ENCODE measurements at regions not wholly inside any gene's neighbourhood (a gene's known extent, or its start where the extent isn't known, plus 50 kb on each side); places are given as distances from the start of the nearest gene placed in this dataset.

DNA sequence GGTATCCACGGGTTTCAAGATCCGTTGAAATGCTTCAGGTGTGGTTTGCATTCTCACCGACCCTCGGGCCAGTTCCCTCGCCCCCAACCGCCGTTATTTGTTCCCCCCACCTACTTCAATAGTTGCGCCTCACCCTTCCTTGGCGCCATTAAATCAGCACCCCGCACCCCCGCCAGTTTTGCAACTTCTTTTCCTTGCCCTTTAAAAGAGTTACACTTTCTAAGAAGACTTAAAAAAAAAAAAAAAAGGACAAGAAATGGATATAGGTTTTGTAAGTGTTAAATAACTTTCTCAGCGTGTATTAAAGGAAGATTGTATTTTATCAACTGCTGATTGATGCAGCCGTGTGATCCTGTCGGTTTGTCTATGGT is 87.2 kb downstream of the NR2F2 start:
- in situ Hi-C loops (cut with MboI; ENCODE audit: low pct_unique_long_range_greater_than_20kb in 2 of 9, low sequenced_read_pairs in 9 of 9, unreplicated experiment in 9 of 9), result no loop called here
- H3K27ac ChIP-seq, result no peak overlapping the region
- ATAC-seq (replicated peaks in 6 of 8), result no peak
- H3K4me3 ChIP-seq, result no peak overlapping the region
- H3K4me1 ChIP-seq (replicated peaks in 1 of 2), result peaks cover 2 to 9% of the 10 kb centered on the region in 2 donors
- WGBS, 10 experiments, result 0 to 25% (median 7%) methylated on average over 1 to 14 of the region's 14 CpGs

DNA sequence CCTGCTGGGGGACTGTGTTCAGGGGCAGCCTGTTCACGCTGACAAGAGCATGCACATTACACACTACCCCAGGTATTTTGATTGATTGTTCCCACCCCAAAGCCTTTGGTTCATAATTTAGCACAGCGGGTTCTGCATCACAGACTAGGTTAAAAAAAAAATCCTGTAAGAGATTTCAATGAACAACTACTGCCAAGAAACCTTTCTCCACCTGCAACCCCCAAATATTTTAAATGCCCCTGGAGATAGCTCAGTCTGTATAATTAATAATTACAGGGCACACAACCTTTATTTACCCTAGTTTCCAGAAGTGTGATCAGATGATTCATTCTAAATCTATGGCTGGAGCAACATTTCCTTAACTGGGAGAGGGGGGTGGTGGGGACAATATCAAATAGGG is 87.6 kb downstream of the NR2F2 start:
- H3K4me3 ChIP-seq, result no peak overlapping the region
- no peak overlapping the region for H3K27ac ChIP-seq
- 13 to 38% (median 22%) methylated on average over 1 to 2 of the region's 2 CpGs; no CpG with 5 or more reads in 3 of the 10 experiments for WGBS, 10 experiments
- no peak for ATAC-seq (replicated peaks in 6 of 8)
- peaks cover 2 to 9% of the 10 kb centered on the region in 2 donors for H3K4me1 ChIP-seq (replicated peaks in 1 of 2)
- in situ Hi-C loops (cut with MboI; ENCODE audit: low pct_unique_long_range_greater_than_20kb in 2 of 9, low sequenced_read_pairs in 9 of 9, unreplicated experiment in 9 of 9), result no loop called here

DNA sequence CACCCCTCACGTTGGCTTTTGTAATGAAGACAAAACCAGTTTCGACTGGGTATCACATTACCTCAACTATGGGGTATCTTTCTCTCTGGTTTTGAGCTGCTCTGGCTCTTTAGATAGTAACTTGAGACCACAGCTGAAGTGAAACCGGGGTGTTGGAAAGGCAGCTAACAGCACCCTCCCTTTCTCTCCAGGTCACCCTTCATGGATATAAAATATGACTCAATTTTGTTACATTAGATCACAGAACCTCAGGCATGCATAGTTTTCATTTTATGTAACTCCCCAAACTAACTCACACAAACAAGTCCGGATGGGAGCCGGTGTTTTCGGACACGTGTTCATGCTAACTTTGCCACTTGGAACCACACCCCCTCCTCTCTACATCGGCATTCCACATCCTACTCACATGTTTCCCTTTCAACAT is 90.7 kb downstream of the NR2F2 start:
- peak in 2 of 8 experiments; percentile 27 to 85 for ATAC-seq (replicated peaks in 6 of 8)
- no peak overlapping the region for H3K4me3 ChIP-seq
- in situ Hi-C loops (cut with MboI; ENCODE audit: low pct_unique_long_range_greater_than_20kb in 2 of 9, low sequenced_read_pairs in 9 of 9, unreplicated experiment in 9 of 9), result no loop called here
- H3K4me1 ChIP-seq (replicated peaks in 1 of 2), result peaks cover 0 to 2% of the 10 kb centered on the region in 2 donors
- no peak overlapping the region for H3K27ac ChIP-seq
- WGBS, 10 experiments, result 3 to 60% (median 20%) methylated on average over 2 to 7 of the region's 8 CpGs; no CpG with 5 or more reads in 1 of the 10 experiments

DNA sequence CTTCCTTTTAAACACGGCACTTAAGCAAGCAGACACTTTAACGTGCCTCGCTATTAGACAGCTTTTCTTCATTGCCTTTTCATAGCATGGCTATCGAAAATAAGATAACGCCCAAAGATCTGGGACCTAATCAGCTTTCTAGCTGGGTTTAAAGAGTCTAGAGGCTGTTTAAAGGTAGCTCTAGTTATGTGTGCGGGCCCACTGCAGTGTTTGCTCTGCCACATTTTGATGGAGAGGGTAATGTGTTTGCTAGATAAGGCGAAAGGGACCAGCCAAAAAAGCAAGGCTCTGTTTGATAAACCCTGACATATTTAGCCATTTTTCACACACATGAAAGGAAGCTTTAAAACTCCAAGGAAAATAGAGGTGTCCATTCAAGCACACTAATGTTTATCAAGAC is 91.6 kb downstream of the NR2F2 start:
- in situ Hi-C loops (cut with MboI; ENCODE audit: low pct_unique_long_range_greater_than_20kb in 2 of 9, low sequenced_read_pairs in 9 of 9, unreplicated experiment in 9 of 9), result no loop called here
- no peak overlapping the region for H3K27ac ChIP-seq

DNA sequence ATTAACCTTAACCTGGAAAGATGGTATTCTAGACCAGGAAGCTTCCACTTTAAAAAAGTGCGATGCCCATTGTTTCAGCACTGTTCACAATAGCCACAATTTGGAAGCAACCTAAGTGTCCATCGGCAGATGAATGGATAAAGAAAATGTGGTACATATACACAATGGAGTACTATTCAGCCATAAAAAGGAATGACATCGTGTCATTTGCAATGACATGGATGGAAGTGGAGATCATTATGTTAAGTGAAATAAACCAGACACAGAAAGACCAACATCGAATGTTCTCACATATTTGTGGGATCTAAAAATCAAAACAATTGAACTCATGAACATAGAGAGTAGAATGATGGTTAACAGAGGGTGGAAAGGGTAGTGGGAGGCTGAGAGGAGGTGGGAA is 94.2 kb downstream of the NR2F2 start:
- in situ Hi-C loops (cut with MboI; ENCODE audit: low pct_unique_long_range_greater_than_20kb in 2 of 9, low sequenced_read_pairs in 9 of 9, unreplicated experiment in 9 of 9), result no loop called here
- Histone ChIP-seq H3K4me1 (replicated peaks in 1 of 2) (no peaks in the 10 kb centered on the region), H3K27ac (no peak overlapping the region), H3K4me3 (no peak overlapping the region)
- 25 to 100% (median 85%) methylated on average over 1 to 4 of the region's 4 CpGs for WGBS, 10 experiments
- no peak for ATAC-seq (replicated peaks in 6 of 8)

More for the DNA sequence above, 91.6 kb downstream of the NR2F2 start:
- no peak overlapping the region for H3K4me3 ChIP-seq
- WGBS, 10 experiments, result 47 to 95% (median 74%) methylated on average over 2 to 7 of the region's 7 CpGs
- no peaks in the 10 kb centered on the region for H3K4me1 ChIP-seq (replicated peaks in 1 of 2)
- no peak for ATAC-seq (replicated peaks in 6 of 8)

DNA sequence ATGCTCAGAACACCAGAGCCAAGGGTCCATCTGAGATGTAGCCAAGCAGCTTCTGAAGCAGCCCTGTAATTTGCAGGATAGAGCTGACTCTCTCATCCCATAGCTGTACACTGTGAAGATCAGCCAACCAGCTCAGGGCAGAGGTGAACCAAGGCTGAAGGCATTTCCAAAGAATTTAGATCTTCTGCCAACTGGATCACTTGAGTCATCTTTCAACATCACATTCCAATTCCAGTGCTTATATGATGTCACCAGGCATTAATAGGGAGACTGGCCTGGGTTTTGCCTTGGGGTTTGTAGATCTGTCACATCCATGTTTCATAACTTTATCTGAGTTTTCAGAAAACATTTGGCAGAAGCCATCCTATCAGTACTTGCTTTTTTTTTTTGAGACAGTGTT is 98.2 kb downstream of the NR2F2 start:
- in situ Hi-C loops (cut with MboI; ENCODE audit: low pct_unique_long_range_greater_than_20kb in 2 of 9, low sequenced_read_pairs in 9 of 9, unreplicated experiment in 9 of 9), result no loop called here
- Histone ChIP-seq H3K4me3 (no peak overlapping the region), H3K4me1 (replicated peaks in 1 of 2) (no peaks in the 10 kb centered on the region), H3K27ac (no peak overlapping the region)
- peak in 3 of 8 experiments; percentile 8 to 65 (median 32) for ATAC-seq (replicated peaks in 6 of 8)

DNA sequence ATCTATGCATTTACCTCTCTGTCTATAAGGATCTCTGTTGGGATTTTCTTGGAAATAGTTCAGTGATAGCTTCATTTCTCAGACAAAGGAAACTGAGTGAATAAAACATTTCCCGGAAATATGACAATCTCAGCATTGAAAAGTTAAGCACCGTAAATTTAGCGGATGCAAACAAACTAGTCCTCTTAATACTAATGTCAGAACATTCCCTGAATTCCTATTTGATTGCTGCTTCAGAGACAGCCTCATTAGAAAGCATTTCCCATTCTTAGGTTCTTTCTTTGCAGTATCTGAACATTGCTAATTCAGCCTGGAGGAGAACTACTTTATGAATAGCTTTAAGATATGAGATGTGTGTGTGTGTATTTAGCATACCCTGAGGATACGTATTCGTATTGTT is 101.3 kb downstream of the NR2F2 start:
- Histone ChIP-seq H3K27ac (no peak overlapping the region), H3K4me3 (no peak overlapping the region), H3K4me1 (replicated peaks in 1 of 2) (no peaks in the 10 kb centered on the region)
- WGBS, 10 experiments, result 81 to 100% (median 93%) methylated on average over 1 to 5 of the region's 5 CpGs; no CpG with 5 or more reads in 1 of the 10 experiments
- no peak for ATAC-seq (replicated peaks in 6 of 8)
- in situ Hi-C loops (cut with MboI; ENCODE audit: low pct_unique_long_range_greater_than_20kb in 2 of 9, low sequenced_read_pairs in 9 of 9, unreplicated experiment in 9 of 9), result no loop called here

DNA sequence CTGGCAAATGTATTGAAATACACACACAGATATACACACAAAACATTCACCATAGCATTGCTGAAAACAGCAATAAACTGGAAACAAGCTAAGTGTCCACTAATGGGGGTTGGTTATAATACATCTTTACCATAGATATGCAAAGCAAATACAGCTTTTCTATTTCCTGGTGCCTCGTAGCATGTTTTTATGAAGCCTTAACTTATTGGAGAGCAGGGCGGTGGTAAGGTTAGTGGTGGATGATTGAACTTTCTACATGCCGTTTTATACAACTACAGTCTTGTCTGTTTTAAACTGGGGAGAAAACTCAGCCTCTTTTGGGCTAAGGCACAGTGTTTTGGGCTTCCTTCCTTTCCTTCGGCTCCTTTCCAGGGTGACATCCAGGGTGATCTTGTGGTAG is 104.5 kb downstream of the NR2F2 start:
- ATAC-seq (replicated peaks in 6 of 8), result no peak
- WGBS, 10 experiments, result 0 to 90% (median 61%) methylated on average over 1 to 3 of the region's 4 CpGs; no CpG with 5 or more reads in 3 of the 10 experiments
- in situ Hi-C loops (cut with MboI; ENCODE audit: low pct_unique_long_range_greater_than_20kb in 2 of 9, low sequenced_read_pairs in 9 of 9, unreplicated experiment in 9 of 9), result no loop called here
- no peaks in the 10 kb centered on the region for H3K4me1 ChIP-seq (replicated peaks in 1 of 2)
- H3K4me3 ChIP-seq, result no peak overlapping the region
- no peak overlapping the region for H3K27ac ChIP-seq

DNA sequence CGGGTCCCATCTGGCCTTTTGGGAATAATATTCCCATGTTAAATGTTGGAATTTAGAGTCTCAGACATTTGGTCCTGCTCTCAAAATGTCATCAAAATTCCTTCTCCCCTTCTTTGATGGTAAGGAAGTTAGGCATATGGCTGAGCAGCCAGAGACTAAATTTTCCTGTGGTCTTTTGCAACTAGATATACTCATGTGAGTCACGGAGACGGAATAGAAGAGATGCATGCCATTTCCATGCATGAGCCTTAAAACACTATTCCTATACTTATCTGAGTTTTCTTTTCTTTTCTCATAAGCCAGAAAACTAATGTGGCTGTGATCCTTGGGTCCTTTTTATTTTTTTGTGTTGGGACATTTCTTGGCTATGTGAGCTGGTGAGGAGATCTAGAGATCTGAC is 105.3 kb downstream of the NR2F2 start:
- in situ Hi-C loops (cut with MboI; ENCODE audit: low pct_unique_long_range_greater_than_20kb in 2 of 9, low sequenced_read_pairs in 9 of 9, unreplicated experiment in 9 of 9), result no loop called here
- WGBS, 10 experiments, result 24 to 100% (median 82%) methylated on average over 2 to 3 of the region's 3 CpGs; no CpG with 5 or more reads in 2 of the 10 experiments
- Histone ChIP-seq H3K4me1 (replicated peaks in 1 of 2) (no peaks in the 10 kb centered on the region), H3K27ac (no peak overlapping the region), H3K4me3 (no peak overlapping the region)
- no peak for ATAC-seq (replicated peaks in 6 of 8)

DNA sequence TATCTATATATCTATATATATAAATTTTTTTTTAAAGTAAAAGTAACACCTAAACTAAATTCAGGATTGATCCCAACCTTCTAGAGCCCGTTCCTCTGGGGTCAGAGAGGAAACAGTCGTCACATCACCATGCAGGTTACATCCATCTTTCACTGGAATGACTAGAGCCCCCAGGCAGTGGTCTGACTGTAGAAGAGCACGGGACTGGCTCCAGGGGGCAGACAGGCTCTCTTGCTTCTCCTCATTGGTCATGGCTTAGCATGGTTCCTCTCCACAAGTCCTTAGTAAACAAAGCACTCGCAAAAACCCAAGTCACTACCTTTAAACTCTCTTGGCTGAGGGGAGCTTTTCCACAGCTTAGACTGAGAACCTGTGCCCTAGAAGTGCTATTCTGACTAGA is 110.5 kb downstream of the NR2F2 start:
- no peak overlapping the region for H3K27ac ChIP-seq
- H3K4me1 ChIP-seq (replicated peaks in 1 of 2), result peaks cover 0 to 1% of the 10 kb centered on the region in 2 donors
- in situ Hi-C loops (cut with MboI; ENCODE audit: low pct_unique_long_range_greater_than_20kb in 2 of 9, low sequenced_read_pairs in 9 of 9, unreplicated experiment in 9 of 9), result no loop called here
- WGBS, 10 experiments, result 40 to 100% (median 80%) methylated on average over 1 to 3 of the region's 4 CpGs; no CpG with 5 or more reads in 5 of the 10 experiments
- ATAC-seq (replicated peaks in 6 of 8), result no peak
- H3K4me3 ChIP-seq, result no peak overlapping the region

DNA sequence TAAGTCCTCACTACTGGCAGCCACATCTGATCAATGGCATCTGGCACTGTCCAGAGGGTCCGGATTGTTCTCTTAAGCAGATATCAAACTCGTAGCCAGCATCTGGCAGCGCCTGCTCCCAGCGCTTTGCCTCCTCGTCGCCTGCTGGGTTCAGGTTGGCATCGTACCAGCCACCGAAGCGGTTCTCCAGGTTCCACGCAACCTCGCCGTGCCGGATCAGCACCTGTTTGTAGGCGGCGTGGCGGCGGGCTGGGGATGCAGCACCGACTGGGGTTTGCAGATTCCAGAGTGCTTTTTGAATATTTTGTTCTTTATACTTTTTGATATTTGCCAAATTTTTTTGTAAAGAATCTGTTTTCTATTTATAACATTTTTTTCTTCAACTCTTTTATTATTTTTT is 111.6 kb downstream of the NR2F2 start:
- H3K27ac ChIP-seq, result no peak overlapping the region
- H3K4me3 ChIP-seq, result no peak overlapping the region
- no peak for ATAC-seq (replicated peaks in 6 of 8)
- H3K4me1 ChIP-seq (replicated peaks in 1 of 2), result peaks cover 2 to 11% of the 10 kb centered on the region in 2 donors
- 40 to 100% (median 84%) methylated on average over 1 to 12 of the region's 18 CpGs; no CpG with 5 or more reads in 2 of the 10 experiments for WGBS, 10 experiments
- in situ Hi-C loops (cut with MboI; ENCODE audit: low pct_unique_long_range_greater_than_20kb in 2 of 9, low sequenced_read_pairs in 9 of 9, unreplicated experiment in 9 of 9), result no loop called here

DNA sequence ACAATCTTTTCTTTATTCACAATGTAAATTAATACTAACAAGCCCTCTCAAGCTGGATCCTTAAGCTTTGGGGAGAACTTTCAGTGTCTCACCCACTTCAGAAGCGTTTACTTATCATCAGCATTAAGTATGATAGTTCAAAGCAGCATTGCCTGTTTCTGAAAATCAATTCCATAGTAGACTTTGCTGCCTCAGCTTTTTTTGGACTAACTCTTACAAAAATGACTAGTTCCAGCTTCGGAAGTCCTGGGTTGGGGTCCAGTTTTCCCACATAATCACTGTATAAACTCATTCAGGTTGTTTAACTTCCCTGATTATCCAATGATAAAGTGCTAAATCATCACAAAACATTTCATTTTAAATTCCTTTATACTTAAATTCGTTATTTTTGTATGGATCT is 114.4 kb downstream of the NR2F2 start:
- WGBS, 10 experiments, result 0 to 84% (median 48%) methylated on average over 1 to 3 of the region's 3 CpGs
- in situ Hi-C loops (cut with MboI; ENCODE audit: low pct_unique_long_range_greater_than_20kb in 2 of 9, low sequenced_read_pairs in 9 of 9, unreplicated experiment in 9 of 9), result no loop called here

DNA sequence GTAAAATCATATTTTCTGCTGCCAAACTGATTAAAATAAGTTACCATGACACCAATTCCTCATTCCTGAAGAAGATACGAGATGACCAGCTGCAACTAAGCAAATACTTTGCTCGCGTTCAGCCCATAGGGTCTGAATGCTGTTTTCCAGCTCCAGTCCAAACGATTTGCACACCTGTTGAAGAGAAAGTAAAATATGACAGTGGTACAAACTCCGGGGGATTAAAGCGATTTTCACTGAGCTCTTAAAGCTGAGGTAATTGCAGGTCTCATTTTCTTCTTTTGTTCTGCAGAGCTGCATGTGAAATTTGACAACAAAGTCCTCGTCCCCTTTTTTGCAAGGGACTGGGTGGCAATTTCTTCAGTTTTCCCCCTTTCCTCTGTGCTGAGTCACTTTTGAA is 118.4 kb downstream of the NR2F2 start:
- ATAC-seq (replicated peaks in 6 of 8), result no peak
- 0 to 100% (median 69%) methylated on average over 1 to 7 of the region's 7 CpGs for WGBS, 10 experiments
- peaks cover 2 to 11% of the 10 kb centered on the region in 2 donors for H3K4me1 ChIP-seq (replicated peaks in 1 of 2)
- H3K27ac ChIP-seq, result no peak overlapping the region
- no peak overlapping the region for H3K4me3 ChIP-seq
- in situ Hi-C loops (cut with MboI; ENCODE audit: low pct_unique_long_range_greater_than_20kb in 2 of 9, low sequenced_read_pairs in 9 of 9, unreplicated experiment in 9 of 9), result no loop called here

More for the DNA sequence above, 114.4 kb downstream of the NR2F2 start:
- peaks cover 2 to 11% of the 10 kb centered on the region in 2 donors for H3K4me1 ChIP-seq (replicated peaks in 1 of 2)
- ATAC-seq (replicated peaks in 6 of 8), result no peak
- H3K4me3 ChIP-seq, result no peak overlapping the region
- no peak overlapping the region for H3K27ac ChIP-seq

DNA sequence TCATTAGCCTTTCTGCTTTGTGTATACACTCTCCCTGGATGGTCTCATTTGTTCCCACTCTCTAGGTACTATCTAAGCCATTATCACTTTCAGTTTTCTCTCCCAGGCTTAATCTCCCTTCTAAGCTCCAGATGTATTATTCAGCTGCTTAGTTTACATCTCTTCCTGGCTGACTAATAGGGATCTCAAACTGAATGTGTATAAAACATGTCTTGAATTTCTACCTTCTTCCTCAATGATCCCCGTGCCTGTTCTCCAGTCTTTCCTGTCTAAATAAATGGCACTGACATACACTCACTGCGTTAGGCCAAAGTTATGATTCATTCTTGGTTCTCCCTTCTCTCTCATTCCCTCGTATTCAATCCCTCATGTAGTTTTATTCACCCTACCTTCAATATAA is 127.3 kb downstream of the NR2F2 start:
- in situ Hi-C loops (cut with MboI; ENCODE audit: low pct_unique_long_range_greater_than_20kb in 2 of 9, low sequenced_read_pairs in 9 of 9, unreplicated experiment in 9 of 9), result no loop called here
- WGBS, 10 experiments, result 0 to 100% (median 80%) methylated on average over 1 to 3 of the region's 3 CpGs
- peak in 1 of 8 experiments; percentile 50 for ATAC-seq (replicated peaks in 6 of 8)
- Histone ChIP-seq H3K4me3 (no peak overlapping the region), H3K4me1 (replicated peaks in 1 of 2) (no peaks in the 10 kb centered on the region), H3K27ac (no peak overlapping the region)

Data from motor neuron (in vitro differentiated cells).